GM08714 (cell line): ENCODE measurements at regions not wholly inside any gene's neighbourhood (a gene's known extent, or its start where the extent isn't known, plus 50 kb on each side); places are given as distances from the start of the nearest gene placed in this dataset.
"Not testable (repeated sequence)": the region's sequence is repeated elsewhere in the genome, so short reads cannot be mapped to it uniquely, and the experiment has no call there.

Experiments
- H3K4me3 ChIP-seq: fragments of 200-500 bp; sonication (Bioruptor generic); 2 replicates; pipeline ENCODE4 v1.5.1; 2014; ENCODE audit warnings: mild to moderate bottlenecking, low read length, inconsistent platforms
- ZNF274 ChIP-seq: IDR thresholded peaks from 2 replicates; pipeline ENCODE4 v1.6.1; 2012; ENCODE audit warnings: mild to moderate bottlenecking, low read depth, low read length

DNA sequence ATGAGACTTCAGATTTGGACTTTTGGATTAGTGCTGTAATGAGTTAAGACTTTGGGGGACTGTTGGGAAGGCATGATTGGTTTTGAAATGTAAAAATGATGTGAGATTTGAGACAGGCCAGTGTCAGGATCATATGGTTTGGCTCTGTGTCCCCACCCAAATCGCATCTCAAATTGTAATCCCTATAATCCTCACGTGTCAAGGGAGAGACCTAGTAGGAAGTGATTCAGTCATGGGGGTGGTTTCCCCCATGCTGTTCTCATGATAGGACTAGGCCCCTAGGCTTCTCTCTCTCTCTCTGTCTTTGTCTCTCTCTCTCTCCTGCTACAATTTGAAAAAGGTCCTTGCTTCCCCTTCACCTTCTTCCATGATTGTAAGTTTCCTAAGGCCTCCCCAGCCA lies 473.3 kb upstream of the CD180 start:
- TF ChIP-seq ZNF274 = no peak
- no peak overlapping the region for H3K4me3 ChIP-seq

DNA sequence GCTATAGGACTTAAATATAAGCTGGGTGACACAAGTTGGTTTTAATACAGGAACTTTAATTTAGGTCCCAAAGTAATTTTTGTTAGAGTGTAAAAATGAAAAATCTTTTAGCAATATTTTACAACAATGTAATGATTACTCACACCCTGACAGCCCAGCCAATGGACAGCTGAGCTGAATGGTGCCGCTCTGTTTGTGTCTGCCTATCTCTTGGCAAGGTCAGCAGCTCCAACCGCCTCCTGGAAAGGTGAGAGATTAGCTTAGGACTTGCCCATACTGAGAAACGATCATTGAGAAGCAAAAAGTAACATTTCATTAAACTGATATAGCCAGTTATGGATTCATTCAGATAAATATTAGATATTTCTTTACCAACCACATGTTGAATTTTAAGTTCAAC lies 463.6 kb upstream of the CD180 start:
- no peak overlapping the region for H3K4me3 ChIP-seq
- TF ChIP-seq ZNF274 = no peak

DNA sequence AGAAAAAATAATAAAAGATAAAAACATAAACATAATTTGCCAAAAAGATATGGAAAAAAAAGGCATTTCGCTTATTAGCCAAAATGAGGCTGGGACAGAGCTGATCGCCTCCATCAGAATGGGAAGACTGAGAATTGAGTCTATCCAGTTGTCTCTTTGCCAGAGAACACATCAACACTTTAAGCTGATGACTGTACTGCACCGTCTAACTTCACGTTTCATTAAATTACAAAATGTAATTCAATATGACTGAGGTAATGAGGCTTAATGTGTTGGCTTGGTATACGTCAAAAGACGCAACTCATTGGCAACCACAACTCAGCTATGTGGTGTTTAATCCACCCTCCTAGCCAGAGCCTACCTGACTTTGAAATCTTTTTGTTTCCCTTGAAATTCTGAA lies 462.7 kb upstream of the CD180 start:
- TF ChIP-seq ZNF274 = no peak
- H3K4me3 ChIP-seq = no peak overlapping the region

DNA sequence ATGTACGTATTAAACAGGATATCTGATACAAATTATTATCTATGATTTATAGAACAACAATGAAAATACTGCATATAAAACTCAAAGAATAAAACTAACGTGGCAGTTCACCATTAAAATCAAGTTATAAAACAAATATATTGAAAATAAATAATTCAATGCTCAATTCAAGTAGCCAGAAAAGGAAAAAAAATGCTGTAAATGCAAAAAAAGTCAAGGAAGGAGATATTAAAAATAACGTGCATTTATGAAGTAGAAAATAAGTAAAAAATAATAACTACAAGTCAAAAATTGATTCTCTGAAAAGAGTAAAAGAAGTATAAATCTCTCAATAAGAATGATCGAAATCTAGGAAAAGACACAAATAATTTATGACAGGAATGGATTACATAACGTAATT lies 460.5 kb upstream of the CD180 start:
- H3K4me3 ChIP-seq = no peak overlapping the region
- TF ChIP-seq ZNF274 = no peak

DNA sequence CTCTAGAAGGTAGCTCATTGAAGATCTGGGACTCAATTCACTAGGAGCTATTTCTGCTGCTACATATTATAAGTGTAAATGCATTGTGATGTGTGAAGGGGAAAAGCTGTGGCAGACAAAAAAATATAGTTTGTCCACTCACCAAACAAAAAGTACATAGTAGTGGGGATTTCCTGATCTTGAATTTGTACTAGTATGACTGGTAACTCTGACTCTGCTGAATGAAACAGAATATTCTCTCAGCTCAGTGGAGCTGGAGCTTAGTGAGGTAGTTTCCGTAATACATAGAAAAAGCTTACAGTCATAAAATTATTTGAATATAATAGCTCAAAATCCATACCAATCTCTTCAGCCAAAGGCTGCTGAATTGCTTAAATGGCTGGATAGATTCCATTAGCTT lies 455.6 kb upstream of the CD180 start:
- no peak overlapping the region for H3K4me3 ChIP-seq
- no peak for TF ChIP-seq ZNF274

DNA sequence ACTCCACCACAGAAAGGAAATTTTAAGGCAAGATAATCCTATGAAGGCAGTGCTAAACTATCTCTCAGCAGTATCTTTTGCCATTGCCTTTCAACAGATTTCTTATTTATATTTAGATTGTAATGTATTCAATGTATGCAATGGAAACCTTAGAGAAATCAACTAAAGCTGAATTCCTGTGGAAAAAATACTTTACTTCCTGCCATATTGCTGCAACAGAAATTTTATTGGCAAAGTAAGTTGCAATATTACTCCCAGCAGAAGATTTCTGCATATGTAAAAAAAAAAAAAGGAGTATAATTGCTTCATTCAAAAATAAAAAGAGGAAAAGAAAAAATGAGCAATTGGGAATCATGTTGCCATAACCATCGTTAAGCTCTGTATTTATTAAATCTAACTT lies 454.6 kb upstream of the CD180 start:
- no peak overlapping the region for H3K4me3 ChIP-seq
- TF ChIP-seq ZNF274 = no peak

DNA sequence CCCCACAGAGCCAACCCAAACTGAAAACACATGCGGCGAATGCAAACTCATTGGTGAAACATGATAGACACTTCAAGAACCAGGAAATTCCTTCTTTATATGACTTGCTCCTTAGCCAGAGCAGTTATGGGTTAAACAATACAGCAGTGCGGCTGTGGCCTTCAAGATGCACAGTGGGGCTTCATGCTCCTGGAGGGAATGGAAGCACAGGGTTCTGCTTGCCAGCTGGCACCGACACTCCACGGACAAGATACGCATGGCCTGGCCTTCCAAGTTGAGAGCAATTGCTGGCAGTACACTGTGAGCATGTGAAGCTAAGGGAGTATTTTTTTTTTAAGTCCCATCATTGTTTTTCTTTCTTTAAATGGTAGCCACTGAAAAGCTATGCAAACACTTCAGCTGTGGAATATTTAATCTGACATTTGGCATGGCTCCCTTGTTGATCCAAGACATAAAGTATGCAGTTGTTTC lies 451.6 kb upstream of the CD180 start:
- H3K4me3 ChIP-seq = no peak overlapping the region

DNA sequence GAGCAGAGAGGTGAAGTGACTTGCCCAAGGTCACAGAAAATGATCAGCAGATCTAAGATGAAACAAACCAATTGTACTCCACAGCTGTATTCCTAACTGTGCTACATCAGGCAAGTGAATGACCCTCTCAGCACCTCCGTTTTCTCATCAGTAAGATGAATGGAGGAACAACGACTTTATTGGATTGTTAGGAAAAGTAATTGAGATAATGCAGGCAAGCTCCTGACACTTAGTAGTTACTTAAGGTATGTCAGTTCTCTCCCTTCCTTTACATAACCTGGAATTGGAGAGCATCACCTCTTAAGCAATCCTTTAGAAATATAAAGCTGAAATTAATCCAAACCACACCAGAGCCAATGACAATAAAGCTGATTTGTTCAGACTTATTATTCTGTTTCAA lies 451.2 kb upstream of the CD180 start:
- H3K4me3 ChIP-seq = no peak overlapping the region
- TF ChIP-seq ZNF274 = no peak

More for the DNA sequence above, 451.6 kb upstream of the CD180 start:
- no peak for TF ChIP-seq ZNF274

DNA sequence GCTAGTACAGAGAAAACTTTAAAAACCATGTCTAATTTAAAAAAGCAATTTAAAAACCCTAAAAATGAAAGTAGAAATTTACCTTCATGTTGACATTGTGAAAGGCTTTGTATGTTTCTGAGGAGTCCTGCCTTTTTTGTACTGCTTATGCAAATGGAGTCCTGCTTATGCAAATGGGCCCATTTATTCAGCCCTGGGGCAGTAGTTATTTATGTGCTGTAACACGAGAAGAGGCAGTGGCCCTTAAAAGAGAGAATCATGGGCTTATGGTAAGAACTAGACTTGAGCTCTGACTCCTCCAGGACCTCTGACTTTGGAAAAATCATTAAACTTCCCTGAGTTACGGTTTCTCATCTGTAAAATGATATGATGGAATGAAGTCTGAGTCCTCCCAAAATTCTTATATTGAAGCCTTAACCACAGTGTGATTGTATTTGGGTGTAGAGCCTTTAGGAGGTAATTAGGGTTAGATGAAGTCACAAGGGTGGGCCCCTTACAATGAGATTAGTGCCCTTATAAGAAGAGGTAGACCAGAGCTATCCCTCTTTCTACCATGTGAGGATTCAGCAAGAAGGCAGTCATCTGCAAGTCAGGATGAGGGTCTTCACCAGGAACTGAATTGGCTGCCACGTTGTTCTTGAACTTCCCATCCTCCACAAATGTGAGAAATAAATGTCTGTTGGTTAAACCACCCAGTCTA lies 447.8 kb upstream of the CD180 start:
- no peak overlapping the region for H3K4me3 ChIP-seq
- no peak for TF ChIP-seq ZNF274

DNA sequence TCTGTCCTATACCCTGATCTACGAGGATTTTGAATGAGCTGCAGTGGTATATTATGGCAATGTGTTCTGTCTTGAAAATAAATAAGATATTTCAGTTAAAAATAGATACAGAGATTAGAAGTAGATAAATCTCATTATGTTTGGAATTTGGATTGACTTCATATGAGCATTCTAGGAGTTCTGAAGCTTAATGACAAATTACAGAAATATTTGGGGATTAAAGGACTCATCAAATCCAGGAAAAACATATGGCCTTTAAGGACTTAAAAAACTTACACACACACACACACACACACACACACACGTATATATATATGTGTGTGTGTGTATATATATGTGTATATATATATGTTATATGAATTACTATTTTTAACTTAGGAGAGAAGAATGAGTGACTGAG lies 446.9 kb upstream of the CD180 start:
- no peak overlapping the region for H3K4me3 ChIP-seq
- no peak for TF ChIP-seq ZNF274

DNA sequence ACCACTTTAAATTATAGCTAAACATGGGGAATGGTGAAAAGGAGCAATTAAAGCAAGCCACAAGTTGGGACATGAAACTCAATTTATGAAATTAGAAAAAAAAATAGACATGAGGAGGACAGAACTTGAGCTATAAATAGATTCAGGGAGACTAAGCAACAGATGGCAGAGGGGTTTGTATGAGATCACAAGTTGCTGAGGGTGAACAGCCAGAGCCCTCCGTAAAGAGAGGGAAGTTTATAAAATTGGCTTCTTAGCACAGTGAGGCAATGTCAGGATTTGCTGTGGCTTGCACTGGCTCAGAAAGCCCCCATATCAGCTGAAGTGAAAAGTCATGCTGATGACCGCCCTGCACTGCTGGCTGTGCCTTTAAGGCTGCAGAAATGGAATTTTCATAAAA lies 443.4 kb upstream of the CD180 start:
- no peak overlapping the region for H3K4me3 ChIP-seq
- no peak for TF ChIP-seq ZNF274

DNA sequence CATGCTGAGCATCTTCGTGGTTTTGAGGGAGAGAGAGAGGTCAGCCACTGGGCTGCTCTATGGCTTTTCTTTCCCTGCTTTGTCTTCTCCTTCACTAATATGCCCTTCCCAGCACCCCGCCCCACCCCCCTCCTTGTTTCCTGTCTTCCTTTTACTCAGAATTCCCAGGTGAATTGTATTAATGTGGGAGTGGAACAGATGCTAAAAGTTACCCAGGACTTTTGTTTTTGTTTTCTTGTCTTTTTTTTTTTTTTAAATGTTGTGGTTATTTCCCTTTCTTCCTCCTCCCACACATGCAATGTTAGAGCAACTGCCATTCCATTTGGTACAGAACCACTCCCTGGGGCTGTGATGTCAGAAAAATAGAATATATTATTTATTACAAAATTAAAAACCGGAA lies 442.7 kb upstream of the CD180 start:
- no peak for TF ChIP-seq ZNF274
- no peak overlapping the region for H3K4me3 ChIP-seq

DNA sequence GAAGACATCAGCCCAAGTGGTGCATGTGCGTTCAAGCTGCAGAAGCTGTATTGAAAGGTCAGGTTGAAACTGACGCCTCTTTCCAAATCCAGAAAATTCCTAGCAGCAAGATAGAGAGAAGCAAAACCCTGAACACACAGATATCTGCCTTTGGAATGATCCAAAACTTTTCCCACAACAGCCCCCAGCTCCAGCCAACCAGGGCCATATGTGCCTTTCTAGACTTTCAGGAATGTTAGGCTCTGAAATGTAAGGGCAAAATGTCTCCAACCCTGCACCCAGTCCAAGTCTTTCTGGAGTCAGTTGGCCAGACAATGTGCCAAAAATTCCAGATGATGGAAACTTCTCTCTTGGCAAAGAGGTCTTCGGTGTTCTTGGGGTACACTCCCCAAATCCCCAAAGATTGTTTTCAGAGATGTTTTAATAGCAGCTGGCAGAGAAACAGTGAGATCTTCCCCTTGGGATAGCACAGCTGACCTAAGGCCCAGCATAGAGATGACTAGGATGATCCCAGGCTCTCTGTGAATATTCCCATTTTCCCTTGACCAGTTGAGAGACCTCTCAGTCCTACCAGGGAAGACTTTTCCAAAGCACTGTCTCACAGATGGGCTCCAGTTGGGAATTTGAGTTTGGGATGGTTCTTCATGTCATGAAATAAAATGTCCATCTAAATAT lies 440.4 kb upstream of the CD180 start:
- TF ChIP-seq ZNF274 = no peak
- no peak overlapping the region for H3K4me3 ChIP-seq

DNA sequence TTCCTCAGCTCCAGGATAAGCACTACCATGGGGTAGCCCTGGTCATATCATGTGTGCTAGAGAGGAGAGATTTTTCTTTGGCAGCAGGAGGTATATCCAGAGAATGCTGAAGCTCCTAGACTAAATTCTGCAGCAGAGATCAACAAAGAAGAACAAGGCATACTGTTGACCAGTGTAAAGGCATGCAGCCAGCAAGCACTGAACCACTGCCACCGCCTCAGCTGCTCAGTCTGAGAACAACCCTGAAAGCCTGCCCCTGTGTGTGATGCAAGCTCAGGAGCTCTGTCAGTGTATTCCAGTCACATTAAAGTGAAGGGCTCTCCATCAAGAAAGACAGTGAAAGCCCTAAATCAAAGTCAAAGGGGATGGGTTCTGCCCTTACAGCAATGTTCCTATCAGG lies 439.5 kb upstream of the CD180 start:
- no peak overlapping the region for H3K4me3 ChIP-seq
- TF ChIP-seq ZNF274 = no peak

DNA sequence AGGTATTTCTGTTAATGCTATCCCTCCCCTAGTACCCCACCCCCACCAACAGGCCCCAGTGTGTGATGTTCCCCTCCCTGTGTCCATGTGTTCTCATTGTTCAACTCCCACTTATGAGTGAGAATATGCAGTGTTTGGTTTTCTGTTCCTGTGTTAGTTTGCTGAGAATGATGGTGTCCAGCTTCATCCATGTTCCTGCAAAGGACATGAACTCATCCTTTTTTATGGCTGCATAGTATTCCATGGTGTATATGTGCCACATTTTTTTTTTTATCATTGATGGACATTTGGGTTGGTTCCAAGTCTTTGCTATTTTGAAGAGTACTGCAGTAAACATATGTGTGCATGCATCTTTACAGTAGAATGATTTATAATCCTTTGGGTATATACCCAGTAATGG lies 430.5 kb upstream of the CD180 start:
- not testable (repeated sequence) for H3K4me3 ChIP-seq

DNA sequence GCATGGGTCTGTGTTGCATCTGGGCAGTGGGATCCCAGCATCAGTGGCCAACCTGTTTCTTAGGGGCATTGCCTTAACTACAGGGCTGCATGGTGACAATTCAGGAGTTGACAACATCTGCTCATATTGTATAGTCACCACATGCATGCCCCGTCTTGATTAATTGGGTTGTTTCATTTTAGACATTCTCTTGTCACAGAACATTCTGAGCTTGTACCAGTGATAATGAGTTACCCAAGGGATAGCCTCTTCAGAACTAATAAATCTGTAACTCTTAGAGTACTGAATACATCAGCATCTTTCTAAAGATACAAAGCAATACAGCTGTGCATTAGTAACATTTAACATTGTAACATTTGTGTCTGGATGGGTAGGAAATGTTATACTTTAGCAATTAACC lies 426.5 kb upstream of the CD180 start:
- no peak overlapping the region for H3K4me3 ChIP-seq
- no peak for TF ChIP-seq ZNF274
